ENCODE measurements at regions not wholly inside any gene's neighbourhood (a gene's known extent, or its start where the extent isn't known, plus 50 kb on each side); places are given as distances from the start of the nearest gene placed in this dataset.

DNA sequence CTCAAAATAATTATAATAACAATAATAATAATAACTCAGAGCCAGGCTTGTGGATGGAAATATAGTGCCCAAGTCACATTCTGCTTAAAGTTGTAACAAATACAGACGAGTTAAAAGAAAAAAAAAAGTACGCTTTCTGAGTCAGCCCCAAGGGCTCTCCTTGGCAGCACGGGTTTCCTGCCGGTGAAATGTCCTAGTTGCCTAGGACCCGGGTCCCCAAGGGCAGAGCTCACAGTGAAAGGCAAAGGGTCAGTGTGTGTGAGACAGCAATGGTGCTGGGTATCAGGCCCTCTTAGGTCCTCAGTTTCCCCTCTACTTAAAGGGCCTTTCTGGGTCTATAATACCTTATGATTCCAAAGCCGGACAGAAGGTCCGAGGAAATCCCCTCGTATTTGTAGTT lies 96.3 kb upstream of the CLMN start:
- ATAC-seq (no peak), DNase-seq (ENCODE audit: low spot score) (no peak)

DNA sequence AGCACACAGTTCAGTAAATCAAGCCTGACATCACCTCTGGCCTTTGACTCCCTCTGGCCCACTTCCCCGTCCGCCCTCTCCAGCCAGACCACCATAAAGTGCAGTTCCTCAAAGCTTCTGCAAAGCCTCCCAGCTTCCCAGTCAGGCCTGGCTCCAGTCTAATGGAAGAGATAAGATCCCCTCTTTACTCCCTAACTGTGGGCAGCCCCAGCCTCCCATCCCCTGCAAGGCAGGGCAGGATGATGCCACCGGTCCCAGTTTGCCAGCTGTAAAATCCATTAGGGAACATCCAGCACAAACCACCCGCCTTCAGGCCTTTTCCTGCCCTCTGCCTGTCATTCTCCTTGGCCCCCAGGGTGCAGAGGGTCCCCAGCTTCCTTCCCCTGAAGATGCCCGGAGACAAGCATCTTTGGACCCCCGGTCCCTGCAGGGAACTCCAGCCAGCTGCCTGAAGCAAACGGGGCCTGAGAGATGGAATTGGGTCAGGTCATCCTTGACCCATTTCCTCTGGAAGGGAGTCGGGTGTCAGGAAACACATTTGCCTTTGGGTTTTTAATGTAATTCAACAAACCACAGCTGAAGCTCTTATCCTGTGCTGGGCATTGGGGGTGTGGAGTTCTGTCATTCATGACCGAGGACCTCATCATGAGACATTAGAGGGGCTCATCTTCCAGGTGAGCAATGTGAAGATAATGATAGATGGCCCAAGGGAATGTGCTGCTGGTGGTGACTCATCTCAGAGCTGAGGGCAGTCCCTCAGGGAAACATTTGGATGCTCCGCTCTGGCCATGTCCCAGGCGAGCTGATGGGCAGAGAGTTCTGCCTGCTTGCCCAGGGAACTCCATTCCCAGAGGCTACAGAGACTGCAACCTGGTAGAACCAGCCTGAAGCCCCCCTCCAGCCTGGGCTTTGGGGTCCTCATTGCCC lies 93.8 kb upstream of the CLMN start:
- DNase-seq (ENCODE audit: low spot score) (no peak), ATAC-seq (no peak)

DNA sequence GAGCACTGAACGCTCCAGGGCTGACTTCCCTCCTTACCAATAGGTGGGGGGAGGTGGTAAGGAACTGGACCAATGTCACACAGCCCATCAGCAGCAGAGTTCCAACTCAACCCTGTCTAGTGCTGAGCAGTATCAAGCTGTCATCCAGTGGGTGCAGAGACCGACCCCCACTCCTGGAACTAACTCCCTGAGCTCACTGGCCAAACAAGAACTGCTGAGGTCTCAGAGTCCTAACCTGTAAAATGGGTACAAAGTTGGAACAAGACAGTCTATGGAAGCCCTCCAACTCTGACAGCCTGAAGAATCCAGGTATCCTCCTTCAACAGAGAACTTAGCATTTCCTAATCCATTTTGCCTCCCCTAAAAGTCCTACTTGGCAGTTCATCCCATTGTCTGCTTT lies 91.1 kb upstream of the CLMN start:
- DNase-seq (ENCODE audit: low spot score) (no peak), ATAC-seq (no peak)

DNA sequence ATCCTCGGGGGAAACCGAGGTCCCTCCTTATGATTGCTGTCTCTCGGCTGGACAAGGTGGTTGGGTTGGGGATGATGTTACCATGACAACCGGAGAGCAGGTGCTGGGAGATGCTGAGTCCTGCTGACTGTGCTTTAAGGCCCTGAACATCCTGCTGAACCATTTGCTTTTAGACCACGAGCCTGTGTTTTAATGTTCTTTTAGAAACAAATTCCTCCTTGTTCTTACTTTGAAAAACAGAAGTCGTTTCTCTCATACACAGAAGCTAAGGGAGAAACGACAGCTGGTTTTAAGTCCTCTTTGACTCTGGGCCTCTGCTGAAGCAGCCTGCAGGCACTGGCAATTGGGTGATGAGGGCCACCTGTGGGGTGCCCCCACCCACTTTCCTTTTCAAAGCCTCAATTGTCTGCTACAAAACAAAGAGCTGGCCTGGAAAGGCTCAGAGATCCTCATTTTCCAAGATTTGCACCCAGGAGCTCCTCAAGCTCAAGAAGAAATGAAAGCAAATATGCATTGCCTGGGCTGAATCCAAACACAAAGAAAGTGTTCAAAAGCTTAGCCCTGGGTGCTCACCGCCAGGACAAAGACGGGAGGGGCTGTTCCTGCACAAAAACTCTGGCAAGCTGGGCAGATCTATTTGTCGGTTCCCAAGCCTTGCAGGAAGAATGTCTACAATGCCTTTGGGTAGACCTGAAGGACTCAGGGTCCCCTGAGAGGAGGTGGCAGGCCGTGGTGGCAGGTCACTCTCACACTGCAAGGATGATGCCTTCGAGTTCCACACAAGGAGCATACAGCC lies 90.0 kb upstream of the CLMN start:
- ATAC-seq, result no peak

DNA sequence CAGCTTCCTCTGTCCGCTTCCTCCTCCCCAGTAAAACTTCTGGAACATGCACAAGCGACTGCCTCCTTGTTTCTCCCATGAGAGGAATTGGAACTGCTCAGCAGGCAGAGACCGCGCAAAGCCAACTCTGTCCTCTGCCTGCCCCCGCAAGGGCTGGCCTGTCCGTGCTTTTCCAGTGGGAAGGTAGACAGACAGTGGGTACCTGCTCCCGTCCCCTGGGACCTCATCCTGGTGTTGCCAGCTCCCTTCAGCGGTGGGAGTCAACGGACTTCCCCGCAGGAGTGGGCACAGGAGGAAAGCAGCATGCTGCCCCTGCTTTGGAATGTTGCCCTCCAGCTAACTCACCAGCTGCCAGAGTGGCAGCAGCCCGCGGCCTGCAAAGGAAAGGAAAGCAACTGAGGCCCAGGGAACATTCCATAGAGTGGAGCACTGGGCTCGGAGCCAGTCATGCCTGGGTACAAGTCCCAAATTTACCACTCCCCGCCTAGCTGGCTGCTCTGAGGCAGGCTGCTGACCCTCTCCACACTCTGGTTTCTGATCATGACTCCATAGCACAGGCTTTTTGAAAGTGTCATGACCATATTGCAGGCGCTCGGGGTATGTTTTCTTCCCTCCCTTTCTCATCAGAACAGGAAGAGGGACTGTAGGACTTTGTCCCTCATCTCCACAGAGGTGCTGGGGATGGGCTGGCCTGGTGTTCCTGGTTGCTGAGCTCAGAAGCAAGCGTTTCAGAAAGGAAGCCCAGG lies 89.2 kb upstream of the CLMN start:
- no peak for DNase-seq (ENCODE audit: low spot score)
- ATAC-seq, result no peak

More for the DNA sequence above, 90.0 kb upstream of the CLMN start:
- no peak for DNase-seq (ENCODE audit: low spot score)

DNA sequence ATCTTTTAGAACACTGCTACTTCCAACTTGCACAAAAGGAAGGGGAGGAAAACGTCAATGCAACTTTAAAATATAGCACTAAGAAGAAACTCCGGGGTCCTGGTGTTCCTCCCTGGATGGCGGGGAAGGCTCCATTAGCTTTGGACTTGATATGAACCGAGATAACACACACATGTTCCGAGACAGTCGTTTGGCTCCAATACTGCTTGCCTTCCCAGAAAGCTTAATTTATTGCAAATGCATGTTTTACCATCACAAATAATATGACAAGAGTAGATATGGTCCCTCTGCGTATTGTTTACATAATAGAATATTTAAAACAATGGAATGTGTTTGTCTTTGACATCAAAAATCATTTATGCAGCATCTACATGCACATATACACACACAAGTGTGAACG lies 87.6 kb upstream of the CLMN start:
- ATAC-seq (no peak), DNase-seq (ENCODE audit: low spot score) (no peak)

DNA sequence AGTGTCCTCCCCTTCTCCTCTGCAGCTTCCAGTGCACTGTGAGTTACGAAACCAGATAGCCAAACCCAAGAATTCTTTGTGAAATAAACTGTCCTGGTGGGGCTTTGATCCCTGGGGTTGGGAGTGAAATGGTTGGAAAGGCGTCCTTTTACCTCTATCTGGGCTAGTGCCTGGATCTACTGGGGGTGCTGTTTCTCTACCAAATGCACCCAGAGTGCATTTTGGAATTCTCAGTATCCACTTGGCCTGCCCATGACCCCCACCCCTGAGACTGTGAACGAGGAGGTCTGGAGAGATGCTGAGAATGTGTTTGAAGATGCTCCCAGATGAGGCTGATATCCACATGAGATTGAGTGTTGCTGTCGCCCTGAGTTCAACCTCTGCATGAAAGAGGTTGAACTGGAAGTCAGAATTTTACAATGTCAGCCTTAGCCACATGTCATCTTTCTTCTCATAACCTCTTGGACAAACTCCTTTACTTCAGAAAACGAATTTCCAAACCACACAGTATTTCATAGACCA lies 87.1 kb upstream of the CLMN start:
- no peak for ATAC-seq
- no peak for DNase-seq (ENCODE audit: low spot score)

DNA sequence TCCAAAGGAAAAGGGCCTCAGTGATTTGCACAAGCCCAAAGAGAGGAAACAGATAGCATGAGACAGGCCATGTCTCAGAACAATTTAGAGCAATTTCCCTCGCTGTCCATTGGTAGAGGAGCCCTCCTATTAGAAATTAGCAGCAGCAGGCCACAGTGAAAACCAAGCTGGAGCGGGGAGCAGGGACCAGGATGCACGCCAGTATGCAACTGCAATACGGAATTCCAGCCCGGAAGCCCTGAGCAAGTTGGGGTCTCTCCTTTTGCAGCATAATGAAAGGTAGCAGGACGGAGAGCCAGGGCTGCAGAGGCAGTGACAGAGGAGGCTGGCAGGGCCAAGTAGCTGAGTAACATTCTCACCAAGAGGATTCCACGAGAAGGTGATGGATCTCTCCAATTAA lies 84.9 kb upstream of the CLMN start:
- ATAC-seq (no peak), DNase-seq (ENCODE audit: low spot score) (no peak)

DNA sequence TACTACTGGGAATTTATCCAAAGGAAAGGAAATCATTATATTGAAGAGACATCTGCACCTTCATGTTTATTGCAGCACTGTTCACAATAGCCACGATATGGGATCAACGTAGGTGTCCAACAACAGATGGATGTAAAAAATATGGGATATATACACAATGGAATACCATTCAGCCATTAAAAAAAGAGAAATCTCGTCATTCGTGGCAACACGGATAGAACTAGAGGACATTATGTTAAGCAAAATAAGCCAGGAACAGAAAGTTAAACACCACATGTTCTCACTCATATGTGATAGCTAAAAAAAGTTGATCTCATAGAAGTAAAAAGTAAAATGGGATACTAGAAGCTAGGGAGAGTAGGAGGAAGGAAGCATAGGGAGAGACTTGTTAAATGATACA lies 82.9 kb upstream of the CLMN start:
- DNase-seq (ENCODE audit: low spot score), result no peak
- no peak for ATAC-seq

DNA sequence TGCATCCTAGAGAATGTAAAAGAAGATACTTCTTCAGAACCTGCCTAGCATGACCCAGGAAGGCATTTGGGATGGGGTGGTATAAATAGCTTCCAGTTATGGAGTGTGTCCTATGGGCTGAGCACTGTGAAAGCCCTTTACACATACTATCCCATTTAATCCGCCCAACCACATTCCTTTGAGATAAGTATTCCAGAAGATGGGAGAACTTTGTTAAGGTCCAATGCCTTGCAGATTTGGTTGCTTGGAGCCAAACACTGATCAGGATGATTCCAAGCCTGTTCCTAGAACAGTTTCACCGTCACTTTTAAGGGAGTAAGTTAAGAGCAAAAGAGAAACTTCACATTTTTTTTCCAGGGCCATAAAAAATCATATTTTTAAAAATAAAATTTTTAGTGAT lies 82.5 kb upstream of the CLMN start:
- DNase-seq (ENCODE audit: low spot score), result no peak
- ATAC-seq, result no peak

DNA sequence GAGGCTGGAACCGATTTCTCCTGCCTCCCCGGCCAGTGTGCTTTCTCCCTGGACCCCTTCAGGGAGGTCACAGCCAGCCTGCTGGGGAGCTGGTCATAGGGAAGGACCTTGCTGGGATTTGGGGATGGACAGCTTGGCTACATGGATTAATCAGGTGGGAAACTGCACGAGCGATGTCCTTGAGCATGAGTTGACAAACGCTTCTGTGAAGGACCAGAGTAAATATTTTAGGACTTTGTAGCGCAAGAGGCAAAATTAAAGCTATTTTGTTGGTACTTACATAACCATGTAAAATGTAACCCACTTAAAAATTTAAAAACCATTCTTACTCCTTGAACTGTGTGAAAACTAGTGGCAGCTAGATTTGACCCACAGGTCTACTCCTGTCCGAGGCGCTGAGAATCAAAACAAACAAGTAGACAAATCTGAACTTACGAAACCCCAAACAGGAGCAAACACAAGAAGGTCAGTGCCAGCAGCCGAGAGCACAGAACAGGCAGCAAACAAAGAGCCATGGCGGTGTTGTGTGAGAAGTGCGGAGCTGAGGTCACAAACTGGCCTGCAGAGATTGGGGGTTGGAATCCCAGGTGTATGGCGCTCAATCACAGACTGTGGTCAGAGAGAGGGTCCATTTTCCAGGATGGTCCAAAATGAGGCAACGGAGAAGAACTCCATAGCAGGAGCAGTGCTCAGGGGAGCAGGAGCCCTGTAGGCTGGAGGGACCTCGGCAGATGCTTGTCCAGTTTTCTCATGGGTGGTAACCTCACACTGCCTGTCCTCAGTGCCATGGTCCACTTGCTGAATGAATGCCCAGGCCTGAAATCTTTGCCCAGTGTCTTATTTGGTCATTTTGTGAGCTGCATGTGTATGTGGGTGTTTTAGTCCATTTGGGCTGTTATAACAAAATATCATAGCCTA lies 79.2 kb upstream of the CLMN start:
- peak; percentile 91 for ATAC-seq
- DNase-seq (ENCODE audit: low spot score), result peak; percentile 83

DNA sequence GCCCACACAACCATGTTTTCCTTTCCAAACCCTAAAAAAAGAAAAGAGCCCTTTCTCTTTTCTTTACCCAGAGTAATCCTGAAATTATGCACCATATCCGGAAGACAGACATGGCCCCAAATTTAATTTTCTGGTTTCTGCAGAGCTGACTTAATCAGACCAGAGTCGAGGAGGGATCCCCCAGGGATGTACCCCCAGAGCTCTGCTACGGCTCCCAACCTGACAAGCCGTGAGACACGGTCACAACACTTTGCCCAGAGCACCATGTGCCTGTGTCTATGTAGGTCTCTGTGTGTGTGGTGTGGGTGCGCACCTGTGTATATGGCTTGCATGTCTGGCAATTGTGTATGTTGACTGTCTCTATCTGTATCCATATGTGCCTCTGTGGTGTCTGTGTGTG lies 77.6 kb upstream of the CLMN start:
- DNase-seq (ENCODE audit: low spot score), result no peak
- ATAC-seq, result no peak

DNA sequence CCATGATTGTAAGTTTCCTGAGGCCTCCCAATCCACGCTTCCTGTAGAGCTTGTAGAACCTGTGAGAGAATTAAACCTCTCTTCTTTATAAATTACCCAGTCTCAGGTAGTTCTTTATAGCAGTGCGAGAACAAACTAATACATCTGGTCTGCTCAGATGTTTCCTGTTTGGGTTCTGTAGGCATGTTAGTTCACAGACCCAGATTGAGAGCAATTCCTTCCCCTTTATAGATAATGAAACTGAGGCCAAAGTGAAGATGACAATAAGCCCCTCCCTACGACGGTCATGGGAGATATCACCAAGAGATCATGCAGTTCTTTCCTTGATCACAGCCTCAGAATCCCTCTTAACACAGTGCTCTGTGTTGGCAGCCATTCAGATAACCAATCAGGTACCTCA lies 76.5 kb upstream of the CLMN start:
- DNase-seq (ENCODE audit: low spot score), result no peak
- ATAC-seq, result no peak

DNA sequence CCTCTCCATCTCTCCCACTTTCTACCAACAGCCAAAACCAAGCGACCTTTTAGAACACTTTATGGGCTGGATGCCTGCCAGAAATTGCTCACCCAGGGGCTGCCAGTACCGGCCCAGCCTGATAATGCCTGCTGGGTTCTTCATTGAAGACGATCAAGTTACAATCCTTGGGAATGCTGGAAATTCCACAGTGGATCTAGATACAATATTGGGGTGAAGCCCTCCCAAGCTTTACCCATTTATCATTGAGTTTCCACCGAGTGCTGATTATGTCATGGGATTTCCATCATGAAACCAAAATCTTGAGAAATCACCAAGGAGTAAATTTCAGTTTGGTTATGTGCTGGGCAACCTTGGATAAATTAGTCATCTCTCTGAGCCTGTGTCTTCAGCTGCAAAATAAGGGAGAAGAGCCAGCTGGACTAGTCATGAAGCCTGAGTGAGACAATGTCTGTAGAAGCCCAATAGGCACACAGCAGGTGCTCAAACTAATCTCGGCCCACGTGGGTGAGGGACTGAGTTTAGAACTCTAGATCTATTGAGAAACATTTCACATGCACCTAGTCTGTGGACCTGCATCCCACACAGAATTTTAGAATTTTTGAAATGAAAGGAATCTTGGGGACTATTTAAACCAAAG lies 75.5 kb upstream of the CLMN start:
- DNase-seq (ENCODE audit: low spot score) (no peak), ATAC-seq (no peak)

DNA sequence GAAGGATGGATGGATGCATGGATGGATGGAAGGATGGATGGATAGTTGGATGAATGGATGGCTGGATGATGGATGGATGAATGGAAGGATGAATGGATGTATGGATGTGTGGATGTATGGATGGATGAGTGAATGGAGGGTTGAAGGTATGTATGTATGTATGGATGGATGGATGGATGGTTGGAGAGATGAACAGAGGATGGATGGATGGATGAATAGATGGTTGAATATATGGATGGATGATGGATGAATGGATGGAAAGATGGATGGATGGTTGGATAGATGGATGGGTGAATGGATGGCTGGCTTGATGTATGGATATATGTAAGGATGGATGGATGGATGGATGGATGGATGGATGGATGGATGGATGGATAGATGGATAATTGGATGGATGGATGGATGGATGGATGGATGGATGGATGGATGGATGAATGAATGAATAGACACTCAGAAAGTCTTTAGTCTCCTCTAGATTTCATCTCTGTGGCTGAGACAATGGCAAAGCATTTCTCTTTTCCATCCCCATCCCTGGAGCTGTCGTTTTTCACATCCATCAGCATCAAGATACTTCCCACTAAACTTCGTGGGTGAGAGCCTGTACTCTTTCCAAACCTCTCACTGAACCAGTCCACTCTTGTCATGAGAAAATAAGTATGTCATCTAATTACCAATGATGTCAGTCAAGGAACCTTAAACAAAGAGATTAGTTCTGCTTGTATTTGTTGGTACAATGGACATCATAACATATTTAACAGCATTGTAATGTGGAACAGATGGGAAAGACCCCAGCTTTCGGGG lies 74.8 kb upstream of the CLMN start:
- ATAC-seq (no peak), DNase-seq (ENCODE audit: low spot score) (no peak)

DNA sequence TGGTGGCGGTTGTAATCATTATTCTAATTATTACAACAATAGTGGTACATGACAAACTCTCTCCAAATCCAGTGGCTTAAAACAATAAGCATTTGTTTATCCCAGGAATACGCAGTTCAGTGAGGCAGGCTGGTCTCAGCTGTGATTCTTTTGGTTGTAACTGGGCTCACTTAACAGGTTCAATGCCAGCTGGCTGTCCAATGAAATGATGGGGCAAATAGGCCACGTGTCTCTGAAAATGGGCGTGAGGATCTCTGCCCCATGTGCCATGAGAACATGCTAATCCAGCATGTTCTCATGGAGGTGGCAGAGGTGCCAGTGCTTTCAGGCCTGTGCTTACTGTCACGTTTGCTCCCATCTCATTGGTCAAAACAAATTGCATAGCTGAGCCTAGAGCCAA lies 73.1 kb upstream of the CLMN start:
- DNase-seq (ENCODE audit: low spot score), result no peak
- ATAC-seq, result no peak

DNA sequence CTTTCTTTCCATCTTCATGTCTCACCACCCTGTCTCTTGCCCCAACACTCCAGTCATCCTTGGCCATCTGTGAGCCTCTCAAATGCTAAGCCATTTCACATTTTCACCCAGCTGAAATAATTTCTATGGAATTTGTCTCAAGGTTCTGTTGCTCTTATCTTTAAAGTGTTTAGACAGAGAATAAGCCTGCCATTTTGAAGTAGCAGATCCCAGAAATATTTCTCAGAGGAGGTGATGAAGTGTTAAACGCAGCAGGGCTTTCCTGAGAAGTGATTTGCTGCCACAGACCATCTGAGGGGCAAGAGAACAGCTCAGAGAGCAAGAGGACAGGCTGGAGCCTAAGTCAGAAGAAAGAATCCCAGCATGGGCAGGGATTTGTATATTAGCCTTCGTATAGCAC lies 71.6 kb upstream of the CLMN start:
- DNase-seq (ENCODE audit: low spot score) (no peak), ATAC-seq (no peak)

DNA sequence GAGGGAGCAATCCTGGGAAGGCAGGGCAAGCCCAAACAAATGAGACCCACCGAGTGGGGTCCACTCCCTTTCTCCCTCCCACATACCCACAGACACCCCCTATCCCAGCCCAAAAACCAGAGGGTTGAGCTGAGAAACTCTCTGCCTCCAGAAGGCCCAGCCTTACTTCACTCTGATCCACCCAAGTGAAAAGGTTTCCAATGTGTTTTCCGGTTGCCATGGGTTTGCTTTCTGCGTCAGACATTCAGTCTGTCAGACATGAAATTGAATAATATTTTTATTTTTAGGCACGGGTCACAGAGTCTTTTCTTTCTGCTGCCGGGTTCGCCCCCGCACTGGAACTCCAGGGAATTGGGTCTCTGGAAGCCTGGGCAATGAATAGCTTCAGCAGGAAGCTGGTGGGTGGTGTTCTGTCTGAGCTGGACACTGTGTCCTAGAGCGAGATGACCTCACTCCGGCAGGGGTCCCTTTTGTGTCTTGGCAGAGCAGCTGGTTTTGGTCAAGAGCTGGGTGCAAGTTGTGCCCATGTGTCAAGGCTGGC lies 69.8 kb upstream of the CLMN start:
- DNase-seq (ENCODE audit: low spot score) (no peak), ATAC-seq (no peak)

DNA sequence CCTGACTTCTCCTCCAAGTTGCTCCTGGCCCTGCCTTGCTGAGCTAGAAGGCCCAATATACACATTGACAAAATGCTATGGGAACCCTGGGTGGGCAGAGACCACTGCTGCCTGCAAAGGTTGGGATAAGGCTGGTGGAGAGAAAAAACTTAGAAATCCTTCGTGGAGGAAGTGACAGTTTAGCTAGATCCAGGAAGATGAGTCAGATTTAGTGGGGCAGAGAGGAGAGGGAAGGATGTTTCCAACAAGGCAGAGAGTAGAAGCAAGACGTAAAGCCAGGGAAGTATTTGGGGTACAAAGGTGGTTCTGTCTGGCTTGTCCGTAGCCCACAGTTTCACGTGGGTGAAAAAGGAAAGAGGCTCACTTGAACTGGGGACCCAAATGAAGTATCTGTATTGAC lies 69.0 kb upstream of the CLMN start:
- DNase-seq (ENCODE audit: low spot score) (no peak), ATAC-seq (no peak)
